Skeletal muscle satellite cell (primary cell): ENCODE measurements at regions not wholly inside any gene's neighbourhood (a gene's known extent, or its start where the extent isn't known, plus 50 kb on each side); places are given as distances from the start of the nearest gene placed in this dataset.
"Not testable (repeated sequence)": the region's sequence is repeated elsewhere in the genome, so short reads cannot be mapped to it uniquely, and the experiment has no call there.

Experiments used
- H3K27me3 ChIP-seq: 2 replicates; pipeline ENCODE4 v1.7.0; 2013; ENCODE audit warnings: low read length; ENCODE audit not compliant: control insufficient read depth, insufficient read depth
- H3K36me3 ChIP-seq: 2 replicates; pipeline ENCODE4 v1.7.0; 2013; ENCODE audit warnings: mild to moderate bottlenecking, control low read depth, low read length; ENCODE audit not compliant: insufficient read depth
- H3K4me1 ChIP-seq: 2 replicates; pipeline ENCODE4 v1.7.0; 2013; ENCODE audit warnings: low read length; ENCODE audit not compliant: control insufficient read depth, insufficient read depth
- H3K4me2 ChIP-seq: 2 replicates; pipeline ENCODE4 v1.7.0; 2013; ENCODE audit warnings: mild to moderate bottlenecking, low read length
- H3K4me3 ChIP-seq: 2 replicates; pipeline ENCODE4 v1.7.0; 2013; ENCODE audit warnings: low read length
- H3K9ac ChIP-seq: 2 replicates; pipeline ENCODE4 v1.7.0; 2013; ENCODE audit warnings: mild to moderate bottlenecking, low read depth, low read length, moderate library complexity
- H3K9me3 ChIP-seq: replicated peaks from 2 replicates; pipeline ENCODE4 v1.7.0; 2013; ENCODE audit warnings: mild to moderate bottlenecking, control low read depth, low read length

DNA sequence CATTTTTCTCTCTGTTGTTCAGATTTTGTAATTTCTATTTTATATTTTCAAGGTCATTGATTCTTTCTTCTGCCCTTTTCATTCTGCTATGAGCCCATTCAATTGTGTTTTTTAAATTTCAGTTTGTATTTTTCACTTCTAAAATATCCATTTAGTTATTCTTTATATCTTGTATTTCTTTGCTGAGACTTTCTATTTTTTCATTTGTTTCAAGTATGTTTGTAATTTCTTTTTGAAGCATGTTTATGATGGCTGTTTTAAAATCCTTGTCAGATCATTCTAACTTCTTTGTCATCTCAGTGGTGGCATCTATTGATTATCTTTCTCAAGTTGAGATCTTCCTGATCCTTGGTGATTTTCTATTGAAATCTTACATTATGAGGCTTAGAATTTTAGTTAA lies 157.2 kb upstream of the USP9X start:
- no peaks in the 10 kb centered on the region for H3K27me3 ChIP-seq
- H3K36me3 ChIP-seq: no peaks in the 10 kb centered on the region
- H3K4me3 ChIP-seq: no peak overlapping the region
- H3K9ac ChIP-seq: no peak overlapping the region
- H3K4me1 ChIP-seq: peaks cover 19% of the 10 kb centered on the region
- H3K4me2 ChIP-seq: no peak overlapping the region
- no peaks in the 10 kb centered on the region for H3K9me3 ChIP-seq

DNA sequence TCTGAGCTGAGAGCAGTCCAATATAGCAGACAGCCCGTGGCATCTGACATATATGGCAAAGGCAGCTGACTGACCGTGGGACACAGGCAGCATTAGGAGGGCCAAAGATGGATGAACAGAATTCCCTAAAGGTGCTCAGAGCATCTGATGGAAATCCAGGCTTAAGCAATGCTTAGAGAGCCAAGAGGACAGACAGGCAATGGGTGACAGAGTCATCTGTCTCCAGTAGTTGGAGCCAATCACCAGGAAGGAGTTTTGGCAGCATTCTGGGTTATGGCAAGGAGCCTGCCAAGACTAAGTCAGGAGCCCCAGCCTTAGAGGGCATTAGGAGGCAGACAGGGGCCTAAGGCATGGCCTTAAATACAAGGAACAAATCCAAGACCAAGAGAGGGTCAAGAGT lies 153.3 kb upstream of the USP9X start:
- no peaks in the 10 kb centered on the region for H3K9me3 ChIP-seq
- H3K9ac ChIP-seq: no peak overlapping the region
- H3K4me1 ChIP-seq: peaks cover 32% of the 10 kb centered on the region
- H3K4me2 ChIP-seq: no peak overlapping the region
- H3K36me3 ChIP-seq: no peaks in the 10 kb centered on the region
- H3K4me3 ChIP-seq: no peak overlapping the region
- H3K27me3 ChIP-seq: peaks cover 4% of the 10 kb centered on the region

DNA sequence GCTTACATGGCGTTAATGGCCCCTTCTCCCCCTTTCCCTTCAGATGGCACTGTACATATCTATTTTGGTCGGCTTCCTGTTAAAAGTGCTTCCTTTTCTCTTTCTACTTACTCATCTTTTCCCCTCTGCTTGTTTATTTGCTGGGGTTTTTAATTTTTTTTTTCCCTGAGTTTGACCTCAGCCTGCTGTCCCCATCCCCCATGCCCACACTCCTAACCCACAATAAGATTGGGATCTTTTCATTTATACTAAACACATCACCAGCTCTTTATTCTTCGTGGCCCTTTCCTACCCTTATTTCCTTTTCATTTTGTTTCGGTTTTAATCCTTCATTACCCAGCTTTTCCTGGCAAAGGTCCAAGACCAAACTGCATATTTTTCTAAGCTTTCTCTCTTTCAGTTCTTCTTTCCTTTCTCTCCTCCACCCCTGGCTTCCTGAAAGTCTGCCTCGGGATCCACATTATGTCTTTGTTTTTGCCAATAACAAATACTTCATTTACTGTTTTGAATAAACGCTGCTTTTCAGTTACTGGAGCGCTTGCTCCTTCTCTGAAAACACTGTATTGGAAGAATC lies 152.0 kb upstream of the USP9X start:
- Histone ChIP-seq H3K27me3 (peaks cover 4% of the 10 kb centered on the region), H3K9me3 (no peaks in the 10 kb centered on the region), H3K4me3 (peak overlapping the region; percentile 55), H3K4me2 (peak overlapping the region; percentile 79), H3K4me1 (peaks cover 30% of the 10 kb centered on the region), H3K36me3 (no peaks in the 10 kb centered on the region), H3K9ac (peak overlapping the region; percentile 74)

DNA sequence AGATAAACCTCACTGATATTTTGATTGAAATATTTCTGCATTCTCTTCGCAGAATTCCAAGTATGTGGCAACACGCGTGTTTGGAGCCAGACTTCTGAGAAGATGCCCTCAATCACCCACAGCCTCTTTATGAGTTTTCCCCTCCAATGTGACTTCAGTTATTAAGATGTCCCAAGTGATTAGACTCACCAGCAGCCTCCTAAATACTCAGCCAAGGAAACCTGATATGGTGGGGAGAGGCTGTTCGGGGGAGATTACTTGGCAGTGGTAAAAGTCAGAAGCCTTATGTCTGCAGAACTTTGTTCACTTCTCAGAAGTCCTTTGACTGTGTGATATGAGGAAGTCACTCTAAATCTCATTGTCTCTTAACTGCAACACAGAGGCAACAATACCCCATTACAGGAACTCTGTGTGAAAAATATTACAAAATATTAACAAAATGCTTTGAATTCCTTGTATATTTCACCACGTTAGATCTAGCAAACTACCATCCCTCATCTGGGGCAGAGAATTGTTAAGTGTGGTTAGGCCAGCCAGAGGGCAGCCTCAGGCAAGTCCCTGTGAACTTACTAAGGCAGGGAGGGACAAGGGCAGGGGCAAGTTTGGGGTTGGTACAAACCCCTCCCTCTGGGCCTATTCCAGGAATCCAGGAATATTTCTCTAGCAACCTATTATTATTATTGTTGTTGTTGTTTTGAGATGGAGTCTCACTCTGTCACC lies 151.4 kb upstream of the USP9X start:
- H3K9me3 ChIP-seq: no peaks in the 10 kb centered on the region

DNA sequence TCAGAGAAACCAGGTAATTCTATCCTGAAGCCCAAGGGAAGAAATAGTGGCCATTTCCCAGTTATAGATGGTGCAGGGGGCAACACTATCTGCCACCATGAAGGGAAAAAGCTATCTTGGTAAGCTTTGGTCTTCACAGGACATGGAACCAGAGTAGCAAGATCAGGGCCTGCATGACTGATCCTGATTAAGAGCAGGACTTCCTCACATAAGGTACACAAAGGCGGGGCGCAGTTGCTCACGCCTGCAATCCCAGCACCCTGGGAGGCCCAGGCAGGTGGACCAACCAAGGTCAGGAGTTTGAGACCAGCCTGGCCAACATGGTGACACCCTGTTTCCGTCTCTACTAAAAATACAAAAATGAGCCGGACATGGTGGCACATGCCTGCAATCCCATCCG lies 148.4 kb upstream of the USP9X start:
- Histone ChIP-seq H3K9me3 (no peaks in the 10 kb centered on the region), H3K4me3 (no peak overlapping the region), H3K4me2 (no peak overlapping the region), H3K36me3 (no peaks in the 10 kb centered on the region), H3K27me3 (peaks cover 9% of the 10 kb centered on the region), H3K9ac (no peak overlapping the region), H3K4me1 (peaks cover 27% of the 10 kb centered on the region)

More for the DNA sequence above, 151.4 kb upstream of the USP9X start:
- Histone ChIP-seq H3K4me1 (peaks cover 30% of the 10 kb centered on the region), H3K4me2 (peak overlapping the region; percentile 79), H3K36me3 (no peaks in the 10 kb centered on the region), H3K9ac (peak overlapping the region; percentile 74), H3K27me3 (peaks cover 4% of the 10 kb centered on the region), H3K4me3 (peak overlapping the region; percentile 55)

DNA sequence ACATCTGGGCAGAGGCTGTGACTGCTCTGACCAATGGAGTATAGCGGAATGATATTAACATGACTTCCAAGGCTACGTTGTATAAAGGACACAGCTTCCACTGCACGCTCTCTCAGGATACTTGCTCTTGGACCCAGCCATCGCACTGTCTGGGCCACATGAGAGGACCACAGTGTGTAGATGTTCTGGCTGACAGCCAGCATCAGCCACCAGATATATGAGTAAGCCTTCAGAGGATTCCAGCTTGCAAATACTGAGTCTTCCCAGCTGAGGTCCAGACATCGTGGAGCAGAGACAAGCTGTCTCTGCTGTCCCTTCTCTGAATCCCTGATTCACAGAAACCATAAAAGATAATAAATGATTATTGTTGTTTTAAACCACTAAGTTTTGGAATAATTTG lies 146.8 kb upstream of the USP9X start:
- Histone ChIP-seq H3K9ac (no peak overlapping the region), H3K36me3 (no peaks in the 10 kb centered on the region), H3K9me3 (no peaks in the 10 kb centered on the region), H3K4me1 (peaks cover 11% of the 10 kb centered on the region), H3K4me3 (no peak overlapping the region), H3K27me3 (peaks cover 11% of the 10 kb centered on the region), H3K4me2 (no peak overlapping the region)

DNA sequence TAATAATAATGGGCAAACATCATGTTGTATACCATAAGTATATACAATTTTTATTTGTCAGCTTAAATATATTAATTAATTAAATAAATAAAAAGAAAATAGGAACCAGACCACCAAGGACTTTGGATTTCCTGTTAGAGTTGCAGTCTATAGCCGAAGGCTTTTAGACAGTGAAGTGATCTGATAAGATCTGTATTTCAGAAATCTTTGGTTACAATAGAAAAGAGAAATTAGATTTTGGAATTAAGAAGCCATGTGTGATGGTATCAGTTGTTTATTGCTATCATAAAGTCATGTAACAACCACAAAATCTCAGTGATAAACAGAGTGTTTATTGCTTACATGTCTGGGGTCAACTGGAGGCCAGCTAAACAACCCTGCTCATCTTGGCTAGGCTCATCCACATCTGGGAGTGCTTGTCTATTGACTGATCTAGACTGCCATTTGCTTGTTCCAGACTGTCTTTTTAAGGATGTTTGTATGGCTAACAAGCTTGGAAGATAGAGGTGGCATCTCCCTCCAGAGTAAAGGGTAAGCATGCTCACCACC lies 142.1 kb upstream of the USP9X start:
- H3K27me3 ChIP-seq: peaks cover 7% of the 10 kb centered on the region
- no peak overlapping the region for H3K9ac ChIP-seq
- H3K4me3 ChIP-seq: no peak overlapping the region
- no peaks in the 10 kb centered on the region for H3K9me3 ChIP-seq
- H3K4me2 ChIP-seq: no peak overlapping the region
- peaks cover 18% of the 10 kb centered on the region for H3K4me1 ChIP-seq
- H3K36me3 ChIP-seq: no peaks in the 10 kb centered on the region

DNA sequence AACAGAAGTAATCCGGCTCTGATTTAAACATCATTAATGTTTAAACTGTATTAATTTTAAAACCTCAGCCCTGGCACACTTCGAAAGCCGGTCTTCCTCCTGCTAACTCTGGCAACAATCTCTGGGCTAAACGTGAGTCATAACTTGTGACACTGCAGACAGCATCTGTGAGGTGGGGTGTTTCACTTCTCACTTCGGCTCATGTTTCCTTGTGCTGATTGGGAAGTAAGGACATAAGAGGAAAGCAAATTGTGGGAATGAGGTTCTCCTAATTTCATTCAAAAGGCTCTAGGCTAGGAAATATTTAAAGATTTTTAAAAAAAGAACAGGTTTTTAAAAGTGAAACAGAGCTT lies 139.9 kb upstream of the USP9X start:
- H3K4me1 ChIP-seq: peaks cover 18% of the 10 kb centered on the region
- peak overlapping the region; percentile 29 for H3K9ac ChIP-seq
- H3K4me3 ChIP-seq: no peak overlapping the region
- H3K4me2 ChIP-seq: peak overlapping the region; percentile 11
- H3K36me3 ChIP-seq: no peaks in the 10 kb centered on the region
- H3K9me3 ChIP-seq: no peaks in the 10 kb centered on the region
- peaks cover 10% of the 10 kb centered on the region for H3K27me3 ChIP-seq

DNA sequence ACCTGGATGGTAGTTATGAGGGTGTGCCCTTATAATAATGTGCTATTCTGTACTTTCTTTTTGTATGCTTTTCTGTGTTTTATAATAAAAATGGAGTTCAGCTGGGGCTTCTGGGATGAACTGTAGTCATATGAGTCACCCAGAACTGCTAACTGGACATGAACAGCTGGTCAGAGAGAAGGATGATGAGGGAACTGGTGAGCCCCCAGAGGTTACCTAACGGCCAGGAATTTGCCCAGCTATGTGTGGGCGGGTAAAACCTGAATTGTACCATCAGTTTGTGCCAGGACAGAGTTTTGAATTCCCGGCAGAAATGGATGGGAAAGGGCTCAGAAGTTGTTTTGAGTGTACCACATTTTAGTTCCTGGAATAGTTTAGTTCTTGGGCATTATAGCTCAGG lies 138.0 kb upstream of the USP9X start:
- Histone ChIP-seq H3K27me3 (peaks cover 12% of the 10 kb centered on the region), H3K4me3 (peak overlapping the region; percentile 33), H3K9ac (peak overlapping the region; percentile 55), H3K4me2 (peak overlapping the region; percentile 42), H3K4me1 (peaks cover 18% of the 10 kb centered on the region), H3K9me3 (no peaks in the 10 kb centered on the region), H3K36me3 (no peaks in the 10 kb centered on the region)

DNA sequence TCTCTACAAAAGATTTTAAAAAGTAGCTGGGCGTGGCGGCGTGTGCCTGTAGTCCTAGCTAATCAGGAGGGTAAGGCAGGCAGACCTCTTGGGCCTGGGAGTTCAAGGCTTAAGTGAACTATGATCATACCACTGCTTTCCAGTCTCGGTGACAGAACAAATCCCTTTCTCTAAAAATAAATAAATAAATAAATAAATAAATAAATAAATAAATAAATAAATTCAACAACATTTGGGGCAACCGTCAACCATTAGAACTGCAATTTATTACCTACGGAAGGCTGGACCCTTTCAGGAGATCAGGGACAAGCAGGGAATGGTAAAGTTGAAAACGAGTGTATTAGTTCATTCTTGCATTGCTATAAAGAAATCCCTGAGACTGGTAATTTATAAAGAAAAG lies 136.2 kb upstream of the USP9X start:
- Histone ChIP-seq H3K4me2 (no peak overlapping the region), H3K27me3 (peaks cover 10% of the 10 kb centered on the region), H3K36me3 (no peaks in the 10 kb centered on the region), H3K4me1 (peaks cover 18% of the 10 kb centered on the region), H3K4me3 (no peak overlapping the region), H3K9ac (no peak overlapping the region), H3K9me3 (no peaks in the 10 kb centered on the region)

DNA sequence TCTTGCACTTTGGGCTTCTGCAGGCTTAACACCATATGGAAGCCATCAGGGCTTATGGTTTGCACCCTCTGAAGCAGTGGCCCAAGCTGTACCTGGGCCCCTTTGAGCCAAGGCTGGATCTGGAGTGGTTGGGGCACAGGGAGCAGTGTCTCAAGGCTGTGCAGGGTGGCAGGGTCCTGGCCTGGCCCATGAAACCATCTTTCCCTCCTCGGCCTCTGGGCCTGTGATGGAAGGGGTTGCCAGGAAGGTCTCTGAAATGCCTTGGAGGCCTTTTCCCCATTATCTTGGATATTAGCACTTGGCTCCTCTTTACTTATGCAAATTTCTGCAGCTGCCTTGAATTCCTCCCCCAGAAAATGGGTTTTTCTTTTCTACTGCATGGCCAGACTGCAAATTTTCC lies 134.7 kb upstream of the USP9X start:
- peaks cover 11% of the 10 kb centered on the region for H3K4me1 ChIP-seq
- H3K4me2 ChIP-seq: no peak overlapping the region
- no peak overlapping the region for H3K9ac ChIP-seq
- H3K4me3 ChIP-seq: no peak overlapping the region
- H3K9me3 ChIP-seq: no peaks in the 10 kb centered on the region
- no peaks in the 10 kb centered on the region for H3K36me3 ChIP-seq
- peaks cover 10% of the 10 kb centered on the region for H3K27me3 ChIP-seq

DNA sequence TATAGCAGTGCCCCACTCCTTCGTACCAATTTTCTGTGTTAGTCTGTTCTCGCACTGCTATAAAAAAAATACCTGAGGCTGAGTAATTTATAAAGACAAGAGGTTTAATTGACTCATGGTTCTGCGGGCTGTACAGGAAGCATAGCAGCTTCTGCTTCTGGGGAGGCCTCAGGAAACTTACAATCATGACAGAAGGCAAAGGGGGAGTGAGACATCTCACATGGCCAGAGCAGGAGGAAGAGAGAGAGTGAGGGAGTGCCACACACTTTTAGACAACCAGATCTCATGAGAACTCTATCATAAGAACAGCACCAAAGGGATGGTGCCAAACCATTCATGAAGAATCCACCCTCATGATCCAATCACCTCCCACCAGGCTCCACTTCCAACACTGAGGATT lies 133.8 kb upstream of the USP9X start:
- H3K4me2 ChIP-seq, H3K9me3 ChIP-seq, H3K4me3 ChIP-seq, H3K9ac ChIP-seq, H3K36me3 ChIP-seq: not testable (repeated sequence)
- peaks cover 11% of the 10 kb centered on the region for H3K4me1 ChIP-seq
- H3K27me3 ChIP-seq: peaks cover 11% of the 10 kb centered on the region
